ENCODE measurements at regions not wholly inside any gene's neighbourhood (a gene's known extent, or its start where the extent isn't known, plus 50 kb on each side); places are given as distances from the start of the nearest gene placed in this dataset.

DNA sequence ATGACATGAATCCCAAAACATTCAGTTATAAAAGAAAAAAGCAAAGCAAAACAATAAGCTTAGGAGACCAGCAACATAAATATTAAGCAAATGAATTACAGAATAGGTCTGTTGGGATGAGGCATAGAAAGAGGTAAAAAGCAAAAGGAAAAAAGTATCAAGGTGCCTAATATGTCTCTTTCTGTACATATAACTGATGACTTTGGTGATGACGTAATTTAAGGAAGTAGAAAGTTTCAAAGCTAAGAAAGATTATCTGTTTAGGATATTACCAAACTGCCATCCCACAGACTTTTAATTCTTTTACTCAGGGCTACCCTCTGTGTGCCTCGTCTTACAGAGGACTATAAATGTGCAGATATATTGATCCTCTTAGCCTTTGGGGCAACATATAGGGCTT lies 1066.5 kb downstream of the SORCS3 start:
- H3K79me1 ChIP-seq (ENCODE audit: low read depth, low read length): no peaks in the 10 kb centered on the region
- no peak overlapping the region for H4K5ac ChIP-seq (ENCODE audit: insufficient read length, low read depth, low read length)
- H2BK15ac ChIP-seq (ENCODE audit: low read length): no peak overlapping the region
- no peak overlapping the region for H3K4ac ChIP-seq (replicated peaks; ENCODE audit: insufficient read length, low read depth, low read length)
- no peak overlapping the region for H4K8ac ChIP-seq (ENCODE audit: extremely low read depth, insufficient read depth, low read length)
- no peaks in the 10 kb centered on the region for H4K20me1 ChIP-seq (replicated peaks in 1 of 2; ENCODE audit: control insufficient read depth in 1 of 2, insufficient read depth in 2 of 2, low read length in 2 of 2)
- H3K56ac ChIP-seq (replicated peaks; ENCODE audit: insufficient read length, low read depth, low read length): no peak overlapping the region
- no peak overlapping the region for H2BK12ac ChIP-seq (ENCODE audit: low read depth, low read length)
- FAIRE-seq (no peak), DNase-seq (ENCODE audit: low read depth in 1 of 2, low spot score in 2 of 2) (no peak)
- 92% methylated on average over 2 of the region's 2 CpGs; no CpG with 5 or more reads in 1 of the 2 experiments for WGBS, 2 experiments (ENCODE audit: extremely low coverage in 1 of 2, insufficient coverage in 1 of 2, insufficient read length in 1 of 2, insufficient replicate concordance in 2 of 2, low coverage in 1 of 2, low lambda C conversion rate in 2 of 2, missing lambda C conversion rate in 1 of 2)
- ChIA-PET CTCF (ENCODE audit: partially characterized antibody) (no interaction called here), POLR2A (ENCODE audit: partially characterized antibody) (no interaction called here)
- no peak overlapping the region for H2BK5ac ChIP-seq (ENCODE audit: low read depth, low read length)
- no peaks in the 10 kb centered on the region for H3K23me2 ChIP-seq (ENCODE audit: low read depth, low read length)
- no peak overlapping the region for H3K4me3 ChIP-seq (ENCODE audit: extremely low read depth in 1 of 4, insufficient read depth in 2 of 4, low read depth in 3 of 4, low read length in 4 of 4)
- no peak overlapping the region for H3K23ac ChIP-seq (ENCODE audit: insufficient read length)
- H3K27me3 ChIP-seq (replicated peaks in 1 of 4; ENCODE audit: control insufficient read depth in 3 of 4, extremely low read depth in 1 of 4, insufficient read depth in 3 of 4, low read length in 3 of 4): peaks cover 0 to 2% (median 0%) of the 10 kb centered on the region in 4 experiments; a peak in 1 of 7 replicates
- H3K79me2 ChIP-seq (ENCODE audit: control insufficient read depth in 1 of 2, insufficient read depth in 2 of 2, low read length in 2 of 2): no peaks in the 10 kb centered on the region
- no peak overlapping the region for H4K91ac ChIP-seq (replicated peaks; ENCODE audit: insufficient read length, low read length)
- no peak overlapping the region for H3K18ac ChIP-seq (ENCODE audit: extremely low read depth, low read length)
- H3K27ac ChIP-seq (ENCODE audit: low read depth, low read length): no peak overlapping the region
- H3K9me3 ChIP-seq (ENCODE audit: insufficient read depth in 2 of 2, low read depth in 1 of 2, low read length in 1 of 2): no peaks in the 10 kb centered on the region
- no peak overlapping the region for H2AFZ ChIP-seq (ENCODE audit: low read length)
- no peak overlapping the region for H3K4me2 ChIP-seq (ENCODE audit: insufficient read depth in 1 of 2, low read depth in 2 of 2, low read length in 2 of 2)
- no peak overlapping the region for H2BK120ac ChIP-seq (replicated peaks; ENCODE audit: low read depth, low read length)
- H2BK20ac ChIP-seq (ENCODE audit: low read length): no peak overlapping the region
- H2AK5ac ChIP-seq (ENCODE audit: low read depth, low read length): no peak overlapping the region
- no peak overlapping the region for H3K9ac ChIP-seq (replicated peaks in 1 of 4; ENCODE audit: extremely low read depth in 1 of 4, low read depth in 3 of 4, low read length in 3 of 4)
- no peaks in the 10 kb centered on the region for H3K36me3 ChIP-seq (ENCODE audit: control insufficient read depth in 2 of 4, insufficient read depth in 4 of 4, low read length in 3 of 4)
- H3K4me1 ChIP-seq (replicated peaks in 1 of 4; ENCODE audit: control insufficient read depth in 3 of 4, insufficient read depth in 4 of 4, low read length in 3 of 4): no peaks in the 10 kb centered on the region
- TF ChIP-seq BCL11A (IDR thresholded peaks at IDR 0.05; ENCODE audit: low read depth in 2 of 2, low read length in 2 of 2): no peak
- TF ChIP-seq, protein P1, sequence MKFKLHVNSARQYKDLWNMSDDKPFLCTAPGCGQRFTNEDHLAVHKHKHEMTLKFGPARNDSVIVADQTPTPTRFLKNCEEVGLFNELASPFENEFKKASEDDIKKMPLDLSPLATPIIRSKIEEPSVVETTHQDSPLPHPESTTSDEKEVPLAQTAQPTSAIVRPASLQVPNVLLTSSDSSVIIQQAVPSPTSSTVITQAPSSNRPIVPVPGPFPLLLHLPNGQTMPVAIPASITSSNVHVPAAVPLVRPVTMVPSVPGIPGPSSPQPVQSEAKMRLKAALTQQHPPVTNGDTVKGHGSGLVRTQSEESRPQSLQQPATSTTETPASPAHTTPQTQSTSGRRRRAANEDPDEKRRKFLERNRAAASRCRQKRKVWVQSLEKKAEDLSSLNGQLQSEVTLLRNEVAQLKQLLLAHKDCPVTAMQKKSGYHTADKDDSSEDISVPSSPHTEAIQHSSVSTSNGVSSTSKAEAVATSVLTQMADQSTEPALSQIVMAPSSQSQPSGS (IDR thresholded peaks at IDR 0.05; ENCODE audit: low read length): no peak
- no peak for TF ChIP-seq PHF8 (conservative IDR thresholded peaks at IDR 0.05; ENCODE audit: low read depth, low read length)
- no peak for TF ChIP-seq FOSL1 (IDR thresholded peaks at IDR 0.05; ENCODE audit: insufficient read depth, low read depth, low read length)
- no peak for TF ChIP-seq TAF1 (IDR thresholded peaks at IDR 0.05; ENCODE audit: low read depth, low read length)
- no peak for TF ChIP-seq TEAD4 (IDR thresholded peaks at IDR 0.05; ENCODE audit: low read depth, low read length)
- no peak for TF ChIP-seq EZH2 (IDR thresholded peaks at IDR 0.05; ENCODE audit: low read depth, low read length, severe bottlenecking)
- TF ChIP-seq, protein P2, sequence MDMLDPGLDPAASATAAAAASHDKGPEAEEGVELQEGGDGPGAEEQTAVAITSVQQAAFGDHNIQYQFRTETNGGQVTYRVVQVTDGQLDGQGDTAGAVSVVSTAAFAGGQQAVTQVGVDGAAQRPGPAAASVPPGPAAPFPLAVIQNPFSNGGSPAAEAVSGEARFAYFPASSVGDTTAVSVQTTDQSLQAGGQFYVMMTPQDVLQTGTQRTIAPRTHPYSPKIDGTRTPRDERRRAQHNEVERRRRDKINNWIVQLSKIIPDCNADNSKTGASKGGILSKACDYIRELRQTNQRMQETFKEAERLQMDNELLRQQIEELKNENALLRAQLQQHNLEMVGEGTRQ (IDR thresholded peaks at IDR 0.05; ENCODE audit: low read length): no peak
- TF ChIP-seq SRF (IDR thresholded peaks at IDR 0.05; ENCODE audit: low read depth, low read length): no peak
- no peak overlapping the region for H3K14ac ChIP-seq (ENCODE audit: insufficient read length)
